ENCODE measurements at regions not wholly inside any gene's neighbourhood (a gene's known extent, or its start where the extent isn't known, plus 50 kb on each side); places are given as distances from the start of the nearest gene placed in this dataset.

DNA sequence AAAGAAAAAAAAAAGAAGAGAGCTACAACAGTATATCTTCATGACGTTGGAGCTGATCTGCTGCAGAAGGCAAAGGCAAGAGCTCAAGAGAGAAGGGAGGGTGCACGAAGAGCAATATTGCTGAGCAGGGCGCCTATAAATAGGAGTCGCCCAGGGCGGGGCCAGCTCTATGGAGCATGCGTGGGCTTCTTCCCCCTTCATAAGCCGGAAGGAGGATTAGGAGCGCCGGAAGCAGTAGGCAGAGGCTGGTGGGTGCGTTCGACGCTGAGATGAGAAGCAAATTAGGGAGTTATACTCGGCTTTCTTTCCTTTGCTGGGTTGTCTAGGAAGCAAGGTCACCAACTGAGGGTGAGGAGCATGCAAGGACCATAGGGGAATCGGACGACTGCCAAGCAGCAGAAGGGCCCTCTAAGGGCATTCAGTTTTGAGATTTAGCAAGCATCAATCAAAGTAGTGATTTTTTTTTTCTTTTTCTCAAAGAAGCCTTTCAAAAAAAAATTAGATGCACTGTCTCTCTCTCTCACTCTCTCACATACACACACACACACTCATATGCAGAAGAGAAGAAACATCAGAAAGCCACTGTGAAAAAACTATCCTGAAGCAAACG is 496.7 kb downstream of the ENC1 start:
- TF ChIP-seq CTCF (IDR thresholded peaks at IDR 0.05; ENCODE audit: borderline replicate concordance, extremely low read depth, low read length, poor library complexity, severe bottlenecking) (no peak), EZH2 (IDR thresholded peaks at IDR 0.05; ENCODE audit: borderline replicate concordance, low read depth, low read length, severe bottlenecking) (no peak)
